GM12878 (cell line): ENCODE measurements at regions not wholly inside any gene's neighbourhood (a gene's known extent, or its start where the extent isn't known, plus 50 kb on each side); places are given as distances from the start of the nearest gene placed in this dataset.

Source experiments
- ATAC-seq: fragments of 200-7000 bp; cut with Tn5 transposase; 3 replicates; pipeline ENCODE4 v1.9.1; 2020; ENCODE audit warnings: mild to moderate bottlenecking, moderate library complexity
- BruUV-seq: library from RNA; stranded (reverse); fragments of 400-500 nt; replicated peaks from 2 replicates; lab custom pipeline; 2021; lab: Mats Ljungman, UMichigan
- CTCF ChIA-PET: fragments of 300-600 bp; sonication (Branson Sonifier 250); formaldehyde crosslinking; extraction: SDS; loops from one replicate; lab custom pipeline; 2021; ENCODE audit warnings: inconsistent platforms; lab: Yijun Ruan, JAX
- POLR2A ChIA-PET: fragments of 350-600 bp; formaldehyde crosslinking; extraction: SDS; loops from one replicate; lab custom pipeline; 2021; ENCODE audit warnings: inconsistent platforms; lab: Charles Lee
- RAD21 ChIA-PET: fragments of 300-600 bp; sonication (Branson Sonifier 250); formaldehyde crosslinking; loops from one replicate; lab custom pipeline; 2023; ENCODE audit warnings: antibody characterized with exemption; ENCODE audit not compliant: unreplicated experiment; lab: Charles Lee
- SMC1A ChIA-PET: fragments of 300-600 bp; sonication (Branson Sonifier 250); formaldehyde crosslinking; loops from one replicate; lab custom pipeline; 2023; ENCODE audit not compliant: unreplicated experiment, uncharacterized antibody; lab: Charles Lee
- DNase-seq: peaks from one replicate; pipeline ENCODE4 v3.0.0-alpha.2; 2011; ENCODE audit warnings: low read depth, low spot score
- FAIRE-seq: peaks from 3 replicates; lab custom pipeline; 2011; peaks lifted over from hg19 to GRCh38; lab: Jason Lieb, UNC
- H2AFZ ChIP-seq: 2 replicates; pipeline ENCODE4 v1.6.0; 2011; ENCODE audit warnings: low read depth, low read length, control low read depth; ENCODE audit not compliant: control insufficient read depth
- H3K27ac ChIP-seq: 2 replicates; pipeline ENCODE4 v1.5.1; 2011; ENCODE audit warnings: control low read depth; ENCODE audit not compliant: control insufficient read depth, insufficient read depth
- H3K27me3 ChIP-seq, 2 experiments: replicated peaks in 1 of 2; 2 replicates each; pipeline versions ENCODE4 v1.6.0 to v1.6.1; 2011; ENCODE audit warnings: low read length in 1 of 2; ENCODE audit not compliant: control insufficient read depth in 2 of 2, insufficient read depth in 2 of 2
- H3K36me3 ChIP-seq, 2 experiments: 2 replicates each; pipeline ENCODE4 v1.5.1; 2011; ENCODE audit warnings: low read length in 1 of 2; ENCODE audit not compliant: control insufficient read depth in 2 of 2, insufficient read depth in 2 of 2
- H3K4me1 ChIP-seq: 2 replicates; pipeline ENCODE4 v1.6.1; 2011; ENCODE audit warnings: mild to moderate bottlenecking, low read length, moderate library complexity, mixed read lengths; ENCODE audit not compliant: control insufficient read depth, insufficient read depth
- H3K4me2 ChIP-seq: 2 replicates; pipeline ENCODE4 v1.6.0; 2011; ENCODE audit warnings: control low read depth; ENCODE audit not compliant: control insufficient read depth, insufficient read depth
- H3K4me3 ChIP-seq: fragments of 200-600 bp; sonication (generic); 2 replicates; pipeline ENCODE4 v1.5.1; 2016
- H3K79me2 ChIP-seq: 2 replicates; pipeline ENCODE4 v1.6.0; 2011; ENCODE audit warnings: low read length; ENCODE audit not compliant: control insufficient read depth, insufficient read depth
- H3K9ac ChIP-seq: 2 replicates; pipeline ENCODE4 v1.8.0; 2011; ENCODE audit warnings: low read length, control low read depth, mixed read lengths; ENCODE audit not compliant: control insufficient read depth, insufficient read depth
- H3K9me3 ChIP-seq: replicated peaks from 3 replicates; pipeline ENCODE4 v1.5.1; 2011; ENCODE audit warnings: mild to moderate bottlenecking, low read length; ENCODE audit not compliant: control insufficient read depth, insufficient read depth
- H4K20me1 ChIP-seq: 2 replicates; pipeline ENCODE4 v1.6.0; 2011; ENCODE audit not compliant: control insufficient read depth, insufficient read depth
- EGR1 ChIP-seq, 2 experiments: IDR thresholded peaks; 1 replicate in 1 of 2; 2 replicates in 1 of 2; pipeline ENCODE4 v1.6.1; 2011 to 2012; ENCODE audit warnings: low read depth in 2 of 2, low read length in 2 of 2, borderline replicate concordance in 1 of 2, mild to moderate bottlenecking in 1 of 2, moderate library complexity in 1 of 2
- FOS ChIP-seq: IDR thresholded peaks from 3 replicates; pipeline ENCODE4 v1.6.1; 2011; ENCODE audit warnings: borderline replicate concordance; ENCODE audit not compliant: insufficient read length; ENCODE audit errors: extremely low read depth
- MEF2A ChIP-seq: IDR thresholded peaks from 2 replicates; pipeline ENCODE4 v1.6.1; 2011; ENCODE audit warnings: low read depth, mild to moderate bottlenecking, low read length, moderate library complexity; ENCODE audit not compliant: insufficient read depth
- MEF2B ChIP-seq: fragments of 450-650 bp; IDR thresholded peaks from 2 replicates; pipeline ENCODE4 v1.6.1; 2018; ENCODE audit warnings: mild to moderate bottlenecking, moderate library complexity; ENCODE audit not compliant: partially characterized antibody, poor library complexity, severe bottlenecking
- NFIC ChIP-seq: IDR thresholded peaks from 2 replicates; pipeline ENCODE4 v1.6.1; 2012; ENCODE audit warnings: low read depth, mild to moderate bottlenecking, inconsistent platforms, low read length, moderate library complexity
- NFYA ChIP-seq: IDR thresholded peaks from 2 replicates; pipeline ENCODE4 v1.6.1; 2011; ENCODE audit warnings: low read depth, mild to moderate bottlenecking, low read length, improper control_type of control experiment, borderline replicate concordance
- NKRF ChIP-seq: fragments of 450-650 bp; conservative IDR thresholded peaks from 2 replicates; pipeline ENCODE4 v1.6.1; 2017; ENCODE audit warnings: mild to moderate bottlenecking, moderate library complexity
- NRF1 ChIP-seq: conservative IDR thresholded peaks from 2 replicates; pipeline ENCODE4 v1.6.1; 2011; ENCODE audit warnings: mild to moderate bottlenecking, low read depth, low read length, improper control_type of control experiment
- PAX5 ChIP-seq: IDR thresholded peaks from 2 replicates; pipeline ENCODE4 v1.6.1; 2011; ENCODE audit warnings: low read depth, low read length, borderline replicate concordance
- PAX8 ChIP-seq: fragments of 450-650 bp; IDR thresholded peaks from 2 replicates; pipeline ENCODE4 v1.6.1; 2017; ENCODE audit warnings: mild to moderate bottlenecking, moderate library complexity
- RBBP5 ChIP-seq: fragments of 200-600 bp; sonication (generic); conservative IDR thresholded peaks from 2 replicates; pipeline ENCODE4 v1.6.1; 2016
- SMC3 ChIP-seq: IDR thresholded peaks from 2 replicates; pipeline ENCODE4 v1.6.1; 2011; ENCODE audit warnings: low read length, improper control_type of control experiment, borderline replicate concordance
- TBL1XR1 ChIP-seq: IDR thresholded peaks from 2 replicates; pipeline ENCODE4 v1.6.1; 2012; ENCODE audit warnings: low read depth, low read length, improper control_type of control experiment
- ZNF207 ChIP-seq: fragments of 450-650 bp; IDR thresholded peaks from 2 replicates; pipeline ENCODE4 v1.6.1; 2014; ENCODE audit warnings: antibody characterized with exemption, mild to moderate bottlenecking, borderline replicate concordance
- ZNF24 ChIP-seq: fragments of 450-650 bp; IDR thresholded peaks from 2 replicates; pipeline ENCODE4 v1.6.1; 2017; ENCODE audit warnings: antibody characterized with exemption, mild to moderate bottlenecking
- WGBS: methylation state at CpG from one replicate; pipeline ENCODE4 v1.1.6; 2016; ENCODE audit warnings: low lambda C conversion rate; ENCODE audit not compliant: insufficient replicate concordance, insufficient coverage; ENCODE audit errors: missing lambda C conversion rate; 5-methylcytosine and 5-hydroxymethylcytosine counted together
- in situ Hi-C: fragments of 300-500 bp; cut with MboI; formaldehyde crosslinking; loops from 9 replicates; pipeline ENCODE4 v1.14.3; 2018; ENCODE audit warnings: mixed read lengths
- intact Hi-C: fragments of 100-400 bp; cut with micrococcal nuclease; formaldehyde crosslinking; loops from one replicate; pipeline ENCODE4 v1.14.2; 2022; ENCODE audit not compliant: unreplicated experiment
- TF ChIP-seq, protein P1 (sequence below): IDR thresholded peaks from 2 replicates; pipeline ENCODE4 v1.6.1; 2011; ENCODE audit warnings: low read depth, mild to moderate bottlenecking, low read length, moderate library complexity, borderline replicate concordance; ENCODE audit errors: extremely low read depth

- Histone ChIP-seq H3K4me1 (no peaks in the 10 kb centered on the region), H3K9me3 (no peaks in the 10 kb centered on the region; the same call in 2 of the 3 replicates), H3K27ac (no peak overlapping the region), H3K9ac (no peak overlapping the region), H3K36me3 (no peaks in the 10 kb centered on the region), H3K4me3 (no peak overlapping the region), H2AFZ (no peak overlapping the region), H4K20me1 (no peaks in the 10 kb centered on the region), H3K27me3 (no peaks in the 10 kb centered on the region), H3K79me2 (no peaks in the 10 kb centered on the region), H3K4me2 (no peak overlapping the region)
- intact Hi-C loops (no loop called here), in situ Hi-C loops (no loop called here)
- POLR2A ChIA-PET = no interaction called here
- FAIRE-seq (no peak), DNase-seq (no peak), ATAC-seq (no peak)
- 9% methylated on average over 2 of the region's 2 CpGs for WGBS
- SMC1A ChIA-PET = no interaction called here
- BruUV-seq = no TSS peak
- TF ChIP-seq NFIC (no peak), SMC3 (no peak), PAX5 (no peak), PAX8 (no peak), TBL1XR1 (no peak), MEF2A (no peak), FOS (no peak), NFYA (no peak), NRF1 (no peak), ZNF24 (no peak), RBBP5 (no peak), ZNF207 (no peak), NKRF (no peak), EGR1 (IDR thresholded peaks at IDR 0.05; ENCODE audit: borderline replicate concordance in 1 of 2, low read depth in 2 of 2, low read length in 2 of 2) (no peak), MEF2B (no peak)
- TF ChIP-seq, protein P1, sequence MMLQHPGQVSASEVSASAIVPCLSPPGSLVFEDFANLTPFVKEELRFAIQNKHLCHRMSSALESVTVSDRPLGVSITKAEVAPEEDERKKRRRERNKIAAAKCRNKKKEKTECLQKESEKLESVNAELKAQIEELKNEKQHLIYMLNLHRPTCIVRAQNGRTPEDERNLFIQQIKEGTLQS = no peak
- RAD21 ChIA-PET = no interaction called here
- CTCF ChIA-PET = no interaction called here
Observed at GRCh38 chr21:19122356-19122755, 718.8 kb upstream of the TMPRSS15 start.
